COLO829 (cell line): ENCODE measurements at regions not wholly inside any gene's neighbourhood (a gene's known extent, or its start where the extent isn't known, plus 50 kb on each side); places are given as distances from the start of the nearest gene placed in this dataset.
"Not testable (repeated sequence)": the region's sequence is repeated elsewhere in the genome, so short reads cannot be mapped to it uniquely, and the experiment has no call there.

Experiments
- DNase-seq: peaks from one replicate; pipeline ENCODE4 v3.0.0; 2012; ENCODE audit warnings: low spot score

GRCh38 chr7:156547884-156548561 is 92.6 kb upstream of the RNF32 start:
- DNase-seq: no peak

- DNase-seq: no peak
Measured at GRCh38 chr7:156545979-156546378, 94.6 kb upstream of the RNF32 start.

- DNase-seq: no peak
Measured at GRCh38 chr7:156544919-156545715, 95.5 kb upstream of the RNF32 start.

DNA sequence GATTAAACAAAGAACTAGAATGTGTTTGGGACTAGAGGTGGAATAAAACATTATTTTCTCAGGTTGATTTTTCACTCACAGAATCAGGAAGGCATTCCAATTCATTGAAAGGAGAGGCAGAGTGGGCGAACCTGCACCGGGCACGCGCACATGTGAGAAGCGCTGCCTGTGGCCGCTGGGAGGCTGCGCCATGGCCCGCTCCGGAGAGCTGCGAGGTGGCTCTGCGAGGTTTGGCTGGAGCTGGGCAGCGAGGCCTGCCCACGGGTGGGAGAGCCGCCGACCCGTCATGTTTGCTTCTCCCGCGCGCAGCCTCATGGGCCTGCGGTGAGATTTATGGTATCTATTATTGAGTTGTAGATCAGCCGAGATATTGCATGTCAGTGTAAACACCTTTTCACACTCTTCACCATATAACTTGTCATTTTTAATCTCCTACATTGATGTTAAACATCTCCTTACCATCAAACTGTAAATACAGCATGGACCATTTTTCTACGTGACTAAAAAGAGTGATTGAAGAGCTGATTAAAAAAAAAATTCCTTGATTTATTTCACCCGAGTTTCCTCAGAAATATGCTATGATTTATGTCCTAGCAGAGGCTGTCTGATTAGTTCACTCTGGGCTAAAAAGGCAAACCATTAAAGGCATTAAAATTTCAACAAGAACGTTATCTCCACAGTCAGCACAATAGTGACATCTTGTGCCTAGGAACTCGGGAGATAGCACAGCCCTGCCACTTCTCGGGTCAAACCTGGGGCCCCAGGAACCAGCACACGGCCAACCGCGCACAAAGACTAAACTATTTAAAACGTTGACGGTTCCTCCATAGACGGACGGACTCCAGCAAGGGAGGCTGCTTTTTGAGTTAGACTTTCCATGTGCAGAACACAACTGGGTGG is 96.6 kb upstream of the RNF32 start:
- no peak for DNase-seq

DNA sequence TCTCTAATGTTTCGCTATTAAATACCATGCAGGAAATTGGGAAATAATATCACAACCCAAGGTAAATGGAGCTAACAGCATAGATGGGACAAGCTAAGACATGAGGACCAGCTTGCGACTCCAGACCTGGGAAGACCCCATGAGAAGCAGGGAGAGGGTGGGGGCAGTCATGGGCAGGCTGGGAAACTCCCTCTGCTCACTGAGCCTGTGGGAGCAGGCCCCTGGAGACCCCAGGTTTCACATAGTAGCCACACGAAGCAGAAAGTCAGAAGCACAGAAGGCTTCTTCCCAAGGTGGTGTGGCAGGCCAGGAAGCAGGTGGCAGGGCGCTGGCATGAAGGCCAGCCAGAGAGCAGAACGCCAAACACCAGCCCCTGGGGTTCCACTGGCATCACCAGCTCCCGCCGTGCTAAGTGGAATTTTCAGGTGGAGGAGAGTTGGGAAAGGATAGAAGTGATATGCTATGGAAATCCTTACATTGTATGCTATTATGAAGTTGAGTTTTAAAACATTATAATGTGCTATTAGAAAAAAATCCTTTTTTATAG is 99.9 kb upstream of the RNF32 start:
- DNase-seq: no peak

GRCh38 chr7:156539999-156540398 is 100.6 kb upstream of the RNF32 start:
- DNase-seq: no peak

- no peak for DNase-seq
Measured at GRCh38 chr7:156537006-156537405, 103.6 kb upstream of the RNF32 start.

DNA sequence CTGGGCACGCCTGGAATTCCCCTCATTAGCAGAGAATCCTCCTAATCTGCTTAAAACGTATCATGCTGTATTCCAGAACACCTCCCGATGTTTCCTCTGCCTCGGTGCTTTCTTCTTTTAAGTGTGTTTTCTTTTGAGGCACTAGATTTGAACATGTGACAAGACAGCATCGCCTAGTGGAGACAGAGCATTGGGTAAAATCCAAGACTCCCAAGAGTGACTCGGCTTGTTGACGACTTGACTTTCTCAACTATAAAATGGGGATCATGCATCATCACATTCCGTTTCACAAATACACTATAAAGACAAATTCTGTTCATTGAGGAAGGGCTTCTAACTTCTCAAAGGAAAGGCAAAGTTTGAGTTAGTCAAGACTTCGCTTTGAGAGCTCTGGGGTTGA is 105.6 kb upstream of the RNF32 start:
- DNase-seq: no peak

- no peak for DNase-seq
Measured at GRCh38 chr7:156533964-156534363, 106.6 kb upstream of the RNF32 start.

- DNase-seq: no peak
Measured at GRCh38 chr7:156533420-156533819, 107.2 kb upstream of the RNF32 start.

DNA sequence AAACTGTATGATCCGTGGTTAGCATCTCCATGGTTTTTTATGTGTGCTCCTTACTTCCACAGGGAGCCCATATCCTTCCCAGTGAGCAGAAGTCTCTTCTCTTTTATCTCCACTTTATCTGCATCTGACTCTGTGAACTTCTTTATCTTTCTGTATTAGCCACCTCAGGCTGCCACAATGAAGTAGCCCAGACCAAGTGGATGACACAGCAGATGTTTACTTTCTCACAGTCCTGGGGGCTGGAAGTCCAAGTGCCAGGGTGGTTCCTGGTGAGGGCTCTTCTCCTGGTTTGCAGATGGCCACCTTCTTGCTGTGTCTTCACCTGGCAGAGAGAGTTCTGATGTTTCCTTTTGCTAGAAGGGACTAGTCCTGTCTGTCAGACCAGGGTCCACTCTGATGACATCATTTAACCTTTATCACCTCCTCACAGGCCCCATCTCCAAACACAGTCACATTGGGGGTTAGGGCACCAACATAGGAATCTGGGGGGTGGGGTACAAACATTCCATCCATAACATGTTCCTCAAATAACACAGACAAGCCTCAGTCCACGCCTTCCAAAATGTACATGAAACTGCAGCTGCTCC is 108.5 kb upstream of the RNF32 start:
- no peak for DNase-seq

GRCh38 chr7:156529956-156530355 is 110.6 kb upstream of the RNF32 start:
- no peak for DNase-seq

- DNase-seq: no peak
Measured at GRCh38 chr7:156527458-156527890, 113.1 kb upstream of the RNF32 start.

DNA sequence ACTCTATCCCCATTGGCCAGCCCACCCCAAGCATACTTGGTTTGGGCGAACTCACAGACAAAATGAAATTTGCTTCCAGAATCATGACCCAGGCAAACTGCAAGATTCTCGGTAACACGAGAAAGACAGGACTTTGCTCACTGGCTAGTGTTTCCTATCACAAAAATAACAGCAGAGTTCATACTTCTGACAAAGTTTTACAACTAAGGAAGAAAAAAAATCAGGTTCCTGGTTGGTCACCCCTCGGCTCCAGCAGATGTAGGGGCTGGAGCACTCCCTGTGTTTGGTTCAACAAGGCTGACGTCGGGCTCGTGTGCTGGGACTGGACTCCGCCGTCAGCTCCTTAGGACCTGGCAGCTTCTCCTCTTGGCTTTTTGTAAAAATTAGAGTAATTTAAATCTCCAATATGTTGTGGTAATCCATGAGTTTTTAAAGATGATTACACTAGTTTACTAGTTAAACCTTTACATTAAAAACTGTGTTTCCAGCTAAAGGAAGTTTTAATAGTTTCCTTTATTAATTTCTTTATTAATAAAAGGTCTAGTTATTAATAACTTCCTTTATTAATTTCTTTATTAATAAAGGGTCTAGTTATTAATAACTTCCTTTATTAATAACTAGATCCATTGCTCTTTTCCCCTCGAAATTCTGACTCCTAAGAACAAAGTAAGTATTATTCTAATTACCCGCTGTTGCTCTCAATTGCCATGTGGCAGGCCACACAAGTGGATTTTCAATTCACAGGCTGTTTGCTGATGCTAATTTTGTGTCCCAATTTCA is 115.6 kb upstream of the RNF32 start:
- DNase-seq: no peak

DNA sequence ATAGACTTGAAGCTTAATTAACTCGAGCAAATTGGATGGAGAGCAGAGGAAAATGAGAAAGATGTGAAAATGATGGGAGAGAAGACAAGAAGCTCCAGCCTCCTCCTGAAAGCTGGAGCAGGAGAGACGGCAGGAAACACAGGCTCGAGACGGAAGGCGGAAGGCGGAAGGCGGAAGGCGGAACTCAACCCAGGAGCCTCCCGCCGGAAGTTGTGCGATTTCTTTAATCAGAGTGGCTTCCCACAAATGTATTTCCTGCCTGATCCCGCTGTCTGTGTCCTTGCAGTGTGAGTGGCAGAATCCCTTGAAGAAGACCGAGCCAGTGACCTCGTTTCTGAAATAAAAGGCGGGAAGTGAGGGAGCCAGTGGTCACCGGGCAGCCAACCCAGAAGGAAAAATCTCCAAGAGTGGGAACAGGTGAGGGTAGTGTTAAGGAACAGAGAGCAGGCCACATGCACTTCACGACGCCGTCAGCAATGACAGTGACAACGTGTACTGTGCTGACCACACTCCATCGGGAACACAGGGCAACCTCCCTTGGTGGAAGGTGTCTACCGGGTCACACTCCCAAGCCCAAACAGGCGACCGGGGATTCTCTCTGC is 117.0 kb upstream of the RNF32 start:
- no peak for DNase-seq

DNA sequence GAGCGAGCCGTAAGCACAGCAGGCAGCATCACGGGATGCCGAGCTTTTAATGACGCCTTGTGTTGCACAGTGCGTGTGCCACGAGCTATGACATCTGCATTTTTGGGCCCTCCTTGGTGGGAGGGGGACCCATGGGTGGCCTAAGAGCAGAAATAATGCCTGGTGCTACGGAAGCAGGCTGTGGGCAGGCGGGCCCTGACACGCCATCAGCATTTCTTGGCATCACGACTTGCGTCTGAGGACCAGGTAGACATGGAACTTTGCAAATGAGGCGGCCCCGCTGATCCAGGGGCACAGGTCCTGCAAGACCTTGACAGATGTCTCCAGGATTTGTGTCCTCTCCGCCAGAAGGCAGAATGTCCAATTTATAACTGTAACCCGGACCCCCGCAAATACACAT is 117.8 kb upstream of the RNF32 start:
- DNase-seq: no peak

DNA sequence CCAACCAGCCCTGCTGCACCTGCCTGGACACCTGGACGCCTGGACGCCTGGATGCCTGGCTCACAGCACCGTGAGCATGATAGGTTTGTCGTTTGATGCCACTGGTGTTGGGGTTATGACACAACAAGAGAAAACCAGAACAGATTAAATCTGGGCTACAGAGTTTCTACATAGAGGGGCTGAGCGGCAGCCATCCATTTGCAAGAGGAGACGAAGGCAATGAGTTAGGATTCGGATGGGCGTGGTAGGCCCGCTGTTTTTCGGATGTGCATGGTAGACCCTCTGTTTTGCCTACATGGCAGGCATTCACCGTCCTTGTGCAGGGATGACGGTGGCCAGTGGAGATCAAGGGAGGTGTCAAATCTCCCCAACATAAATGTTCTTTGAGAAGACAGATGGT is 121.5 kb upstream of the RNF32 start:
- DNase-seq: no peak

DNA sequence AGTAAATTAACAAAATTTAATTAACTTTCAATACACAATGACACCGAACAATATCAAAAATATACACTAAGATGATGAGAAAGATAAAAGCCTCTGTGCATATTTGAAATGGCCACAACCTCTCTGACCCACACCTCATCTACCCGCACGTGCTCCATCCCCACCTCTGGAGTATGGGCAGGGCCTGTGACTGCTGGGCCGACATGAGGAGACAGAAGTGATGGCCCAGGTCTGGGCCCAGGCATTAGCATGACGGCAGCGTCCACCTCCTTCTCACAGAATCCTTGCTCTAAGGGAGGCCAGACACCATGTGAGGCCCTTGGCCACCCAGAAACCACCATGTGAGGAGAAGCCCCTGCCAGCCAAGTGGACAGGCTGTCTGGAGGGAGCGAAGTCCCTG is 122.1 kb upstream of the RNF32 start:
- DNase-seq: no peak

DNA sequence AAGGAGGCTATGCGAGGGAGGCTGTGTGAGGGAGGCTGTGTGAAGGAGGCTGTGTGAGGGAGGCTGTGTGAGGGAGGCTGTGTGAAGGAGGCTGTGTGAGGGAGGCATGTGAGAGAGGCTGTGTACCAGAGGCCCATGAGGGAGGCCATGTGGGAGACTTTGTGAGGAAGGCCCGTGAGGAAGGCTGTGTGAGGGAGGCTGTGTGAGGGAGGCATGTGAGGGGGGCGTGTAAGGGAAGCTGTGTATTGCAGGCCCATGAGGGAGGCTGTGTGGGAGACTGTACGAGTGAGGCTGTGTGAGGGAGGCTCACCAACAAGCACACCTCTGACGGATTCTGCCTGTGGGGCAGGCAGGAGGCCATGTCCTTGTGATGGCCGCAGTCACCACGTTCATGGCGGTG is 122.7 kb upstream of the RNF32 start:
- not testable (repeated sequence) for DNase-seq

DNA sequence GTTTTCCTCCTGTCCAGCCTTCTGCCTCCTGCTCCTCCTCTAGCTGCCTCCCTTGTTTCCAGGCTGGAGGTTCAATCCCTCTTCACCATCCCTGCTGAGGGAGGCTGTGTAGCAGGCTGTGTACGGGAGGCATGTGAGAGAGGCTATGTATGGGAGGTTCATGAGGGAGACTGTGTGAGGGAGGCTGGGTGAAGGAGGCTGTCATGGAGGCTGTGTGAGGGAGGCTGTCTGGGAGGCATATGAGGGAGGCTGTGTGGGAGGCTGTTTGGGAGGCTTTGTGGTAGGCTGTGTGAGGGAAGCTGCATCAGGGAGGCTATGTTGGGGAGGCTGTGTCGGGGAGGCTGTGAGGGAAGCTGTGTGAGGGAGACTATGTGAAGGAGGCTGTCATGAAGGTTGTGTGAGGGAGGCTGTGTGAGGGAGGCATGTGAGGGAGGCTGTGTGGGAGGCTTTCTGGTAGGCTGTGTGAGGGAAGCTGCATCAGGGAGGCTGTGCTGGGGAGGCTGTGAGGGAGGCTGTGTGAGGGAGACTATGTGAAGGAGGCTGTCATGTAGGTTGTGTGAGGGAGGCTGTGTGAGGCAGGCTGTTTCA is 123.7 kb upstream of the RNF32 start:
- DNase-seq: no peak
